HCT116 (cell line): ENCODE measurements at regions not wholly inside any gene's neighbourhood (a gene's known extent, or its start where the extent isn't known, plus 50 kb on each side); places are given as distances from the start of the nearest gene placed in this dataset.

Experiments
- ATAC-seq: fragments of 200-7000 bp; cut with Tn5 transposase; 2 replicates; pipeline ENCODE4 v1.9.1; 2020; ENCODE audit warnings: mild to moderate bottlenecking, moderate library complexity
- BruUV-seq: library from RNA; stranded (reverse); fragments of 400-500 nt; replicated peaks from 2 replicates; lab custom pipeline; 2021; lab: Mats Ljungman, UMichigan
- CTCF ChIA-PET: fragments of 300-600 bp; sonication (Branson Sonifier 250); formaldehyde crosslinking; loops from one replicate; lab custom pipeline; 2021; ENCODE audit warnings: antibody characterized with exemption; lab: Charles Lee
- POLR2A ChIA-PET: fragments of 300-600, 350-600 bp; sonication (Branson Sonifier 250); formaldehyde crosslinking; loops from one replicate; lab custom pipeline; 2021; ENCODE audit warnings: antibody characterized with exemption; lab: Charles Lee
- RAD21 ChIA-PET, 2 experiments: fragments of 300-600 bp; sonication (Branson Sonifier 250); formaldehyde crosslinking; loops; one replicate each; lab custom pipeline; 2023; ENCODE audit warnings: low total read pairs in 2 of 2; ENCODE audit not compliant: uncharacterized antibody in 2 of 2, unreplicated experiment in 2 of 2, low non-redundant PET in 1 of 2; lab: Charles Lee
- DNase-seq: peaks from one replicate; pipeline ENCODE4 v3.0.0-alpha.2; 2010; ENCODE audit warnings: low read depth, low spot score
- H2AFZ ChIP-seq: fragments of 200-600 bp; shearing (Covaris generic), sonication (generic); 2 replicates; pipeline ENCODE4 v1.6.1; 2017; ENCODE audit warnings: low read depth, mixed run types, mixed read lengths, antibody characterized with exemption, low read length; ENCODE audit not compliant: poor library complexity, severe bottlenecking
- H3K27ac ChIP-seq: 2 replicates; pipeline ENCODE4 v1.5.1; 2012; ENCODE audit warnings: low read depth, low read length
- H3K27me3 ChIP-seq: fragments of 200-600 bp; sonication (generic); 2 replicates; pipeline ENCODE4 v1.6.1; 2016; ENCODE audit warnings: mixed run types, low read length, mixed read lengths; ENCODE audit not compliant: insufficient read depth
- H3K36me3 ChIP-seq, 2 experiments: fragments of 200-500 bp in 1 of 2; fragments of 200-600 bp in 1 of 2; sonication (Bioruptor generic) in 1 of 2; sonication (generic) in 1 of 2; 2 replicates each; pipeline versions ENCODE4 v1.5.1 to v1.6.1; 2014 to 2016; ENCODE audit warnings: low read length in 2 of 2, inconsistent platforms in 1 of 2, mixed read lengths in 1 of 2, mixed run types in 1 of 2; ENCODE audit not compliant: insufficient read depth in 2 of 2, control insufficient read depth in 1 of 2
- H3K4me1 ChIP-seq, 2 experiments: fragments of 200-600 bp in 1 of 2; sonication (generic) in 1 of 2; 2 replicates each; pipeline versions ENCODE4 v1.5.1 to v1.6.1; 2012 to 2017; ENCODE audit warnings: low read length in 2 of 2, inconsistent platforms in 1 of 2, mild to moderate bottlenecking in 1 of 2, mixed read lengths in 1 of 2, mixed run types in 1 of 2, moderate library complexity in 1 of 2; ENCODE audit not compliant: insufficient read depth in 2 of 2, control insufficient read depth in 1 of 2
- H3K4me2 ChIP-seq: fragments of 200-600 bp; sonication (generic); 2 replicates; pipeline ENCODE4 v1.6.1; 2017; ENCODE audit warnings: mixed run types, low read length, mixed read lengths
- H3K4me3 ChIP-seq, 2 experiments: fragments of 200-600 bp in 1 of 2; sonication (generic) in 1 of 2; replicated peaks in 1 of 2; 2 replicates each; pipeline ENCODE4 v1.5.1; 2011 to 2016; ENCODE audit warnings: low read length in 2 of 2, control low read depth in 1 of 2, low read depth in 1 of 2, mild to moderate bottlenecking in 1 of 2, mixed read lengths in 1 of 2, mixed run types in 1 of 2
- H3K79me2 ChIP-seq: fragments of 200-600 bp; sonication (generic); 2 replicates; pipeline ENCODE4 v1.6.1; 2017; ENCODE audit warnings: mild to moderate bottlenecking, mixed run types, low read length, moderate library complexity, mixed read lengths; ENCODE audit not compliant: insufficient read depth
- H3K9ac ChIP-seq: fragments of 200-600 bp; sonication (generic); 2 replicates; pipeline ENCODE4 v1.6.1; 2016; ENCODE audit warnings: low read length, mixed read lengths
- H3K9me2 ChIP-seq: fragments of 200-600 bp; sonication (generic), shearing (Covaris generic); 2 replicates; pipeline ENCODE4 v1.6.1; 2017; ENCODE audit warnings: mixed run types, mild to moderate bottlenecking, moderate library complexity; ENCODE audit not compliant: insufficient read depth
- H3K9me3 ChIP-seq, 2 experiments: fragments of 200-500 bp in 1 of 2; fragments of 200-600 bp in 1 of 2; sonication (Bioruptor generic) in 1 of 2; sonication (generic) in 1 of 2; 2 replicates each; pipeline ENCODE4 v1.6.1; 2014 to 2017; ENCODE audit warnings: low read length in 2 of 2, mixed read lengths in 2 of 2, inconsistent platforms in 1 of 2, low read depth in 1 of 2, mild to moderate bottlenecking in 1 of 2, mixed run types in 1 of 2, moderate library complexity in 1 of 2; ENCODE audit not compliant: control insufficient read depth in 1 of 2, insufficient read depth in 1 of 2
- H4K20me1 ChIP-seq: fragments of 200-600 bp; sonication (generic), shearing (Covaris generic); 2 replicates; pipeline ENCODE4 v1.6.1; 2017; ENCODE audit warnings: mixed run types, mild to moderate bottlenecking, moderate library complexity; ENCODE audit not compliant: insufficient read depth
- CBX3 ChIP-seq: IDR thresholded peaks from 2 replicates; pipeline ENCODE4 v1.6.1; 2012; ENCODE audit warnings: low read depth
- FOSL1 ChIP-seq: IDR thresholded peaks from 2 replicates; pipeline ENCODE4 v1.6.1; 2012; ENCODE audit warnings: low read depth
- intact Hi-C: fragments of 100-400 bp; cut with micrococcal nuclease; formaldehyde crosslinking; loops from 2 replicates; pipeline ENCODE4 v1.10.0; 2022

DNA sequence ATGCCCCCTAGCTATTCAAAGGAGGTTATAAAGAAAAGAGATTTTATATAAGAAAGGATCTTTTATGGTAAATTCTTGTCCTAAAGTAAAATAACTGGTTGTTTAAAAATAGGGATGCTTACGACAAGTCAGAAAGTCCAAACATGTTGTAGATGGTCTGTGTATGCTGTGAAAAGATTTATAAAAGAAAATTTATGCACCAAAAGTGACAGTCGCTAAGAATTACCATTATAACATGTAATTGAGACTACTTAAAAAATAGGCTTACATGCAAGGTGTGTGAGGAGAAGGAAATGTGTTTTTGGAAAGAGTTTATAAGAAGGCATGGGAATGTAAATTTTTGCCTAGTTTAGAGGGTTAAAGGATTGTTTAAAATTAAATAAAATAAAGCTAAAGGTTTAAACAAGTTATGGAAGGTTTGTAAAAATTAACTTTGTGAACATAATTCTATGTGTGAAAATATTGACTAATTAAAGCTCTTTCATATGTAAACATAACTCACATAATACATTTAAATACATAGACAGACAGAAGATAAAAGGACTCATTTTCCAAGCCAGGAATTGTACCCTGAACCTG lies 118.5 kb downstream of the LYZL1 start:
- peaks cover 4 to 11% of the 10 kb centered on the region in 2 experiments; a peak in 3 of 4 replicates for H3K4me1 ChIP-seq
- peaks cover 4% of the 10 kb centered on the region; the same call in 1 of the 2 replicates for H4K20me1 ChIP-seq
- RAD21 ChIA-PET, result no interaction called here
- no peak for ATAC-seq
- no TSS peak for BruUV-seq
- intact Hi-C loops, result no loop called here
- no peaks in the 10 kb centered on the region for H3K36me3 ChIP-seq
- H3K4me3 ChIP-seq, result no peak overlapping the region
- TF ChIP-seq FOSL1, result no peak
- peak; percentile 57; the same call in 1 of the 2 replicates for TF ChIP-seq CBX3
- TF ChIP-seq, all 23 proteins: peak for 1
- Histone ChIP-seq H3K79me2 (peaks cover 25% of the 10 kb centered on the region), H3K27ac (no peak overlapping the region), H3K27me3 (no peaks in the 10 kb centered on the region), H3K9me3 (peaks cover 0 to 8% of the 10 kb centered on the region in 2 experiments; a peak in 1 of 4 replicates), H3K9me2 (no peaks in the 10 kb centered on the region), H3K9ac (no peak overlapping the region), H3K4me2 (no peak overlapping the region), H2AFZ (no peak overlapping the region)
- CTCF ChIA-PET, result no interaction called here
- POLR2A ChIA-PET, result no interaction called here
- DNase-seq, result no peak
